ENCODE measurements at regions not wholly inside any gene's neighbourhood (a gene's known extent, or its start where the extent isn't known, plus 50 kb on each side); places are given as distances from the start of the nearest gene placed in this dataset.
A peak's percentile ranks its signal among the peaks of the same experiment; 100 is the strongest.

DNA sequence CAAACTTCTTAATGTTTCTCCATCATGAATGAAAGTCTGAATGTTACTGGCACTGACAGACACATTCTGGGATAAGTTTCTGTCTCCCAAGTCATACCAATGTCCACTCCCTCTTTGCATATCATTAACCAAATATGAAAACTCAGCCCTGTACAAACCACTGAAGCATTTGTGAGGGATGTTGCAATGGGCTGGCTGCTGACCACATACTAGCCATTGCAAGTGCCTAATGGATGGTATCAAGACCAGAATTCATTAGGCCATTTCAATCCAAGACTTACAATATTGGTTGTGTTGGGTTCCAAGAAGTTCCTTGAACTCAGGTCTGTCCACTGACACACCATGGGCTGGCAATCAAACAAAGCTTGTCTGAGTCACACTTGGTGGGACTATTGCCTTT is 73.8 kb downstream of the CBLN2 start:
- no peaks in the 10 kb centered on the region for H3K9me3 ChIP-seq (ENCODE audit: control insufficient read depth, insufficient read depth, low read length)
- H3K4me3 ChIP-seq (ENCODE audit: low read length) = no peak overlapping the region
- no peaks in the 10 kb centered on the region for H3K36me3 ChIP-seq (ENCODE audit: control insufficient read depth, insufficient read depth, low read length)
- DNase-seq (ENCODE audit: low read depth, low spot score) = no peak
- no peaks in the 10 kb centered on the region for H3K27me3 ChIP-seq (ENCODE audit: control insufficient read depth, insufficient read depth, low read length)
- H3K27ac ChIP-seq (ENCODE audit: low read length) = no peak overlapping the region
- H3K4me1 ChIP-seq (ENCODE audit: control insufficient read depth, insufficient read depth, low read length) = no peaks in the 10 kb centered on the region

DNA sequence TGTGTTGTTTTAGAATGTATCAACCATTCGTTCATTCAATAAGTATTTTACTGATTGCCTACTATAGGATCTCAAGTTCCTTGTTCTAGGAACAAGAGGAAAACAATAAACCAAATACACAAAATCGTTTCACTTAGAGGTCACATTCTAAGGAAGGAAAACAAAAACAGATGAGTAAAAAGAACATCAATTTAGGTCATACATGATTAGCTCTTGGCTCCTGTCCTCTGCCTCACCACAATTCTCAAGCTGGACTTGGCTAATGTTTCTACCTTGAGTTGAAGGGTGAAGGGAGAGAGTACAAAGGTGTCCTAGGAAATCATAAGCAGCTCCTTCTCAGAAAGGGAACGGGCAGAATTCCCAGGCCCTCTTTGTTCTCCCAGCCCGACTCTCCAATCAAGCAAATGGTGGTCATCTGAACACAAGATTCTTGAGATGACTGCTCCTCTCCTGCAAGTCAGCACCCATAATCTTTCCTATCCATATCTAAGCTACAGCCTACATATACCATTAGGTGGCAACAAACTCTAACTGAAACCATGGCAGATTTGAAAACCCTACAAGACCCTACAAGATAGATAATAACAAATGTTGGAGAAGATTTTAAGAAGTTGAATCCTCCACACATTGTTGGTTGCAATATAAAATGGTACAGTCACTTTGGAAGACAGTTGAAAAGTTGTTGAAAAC is 76.0 kb downstream of the CBLN2 start:
- Histone ChIP-seq H3K27ac (ENCODE audit: low read length) (no peak overlapping the region), H3K4me3 (ENCODE audit: low read length) (no peak overlapping the region), H3K27me3 (ENCODE audit: control insufficient read depth, insufficient read depth, low read length) (no peaks in the 10 kb centered on the region), H3K9me3 (ENCODE audit: control insufficient read depth, insufficient read depth, low read length) (no peaks in the 10 kb centered on the region), H3K4me1 (ENCODE audit: control insufficient read depth, insufficient read depth, low read length) (no peaks in the 10 kb centered on the region), H3K36me3 (ENCODE audit: control insufficient read depth, insufficient read depth, low read length) (no peaks in the 10 kb centered on the region)
- no peak for DNase-seq (ENCODE audit: low read depth, low spot score)
- WGBS (ENCODE audit: insufficient coverage, insufficient read length) = no CpG with 5 or more reads among the region's 4 CpGs

DNA sequence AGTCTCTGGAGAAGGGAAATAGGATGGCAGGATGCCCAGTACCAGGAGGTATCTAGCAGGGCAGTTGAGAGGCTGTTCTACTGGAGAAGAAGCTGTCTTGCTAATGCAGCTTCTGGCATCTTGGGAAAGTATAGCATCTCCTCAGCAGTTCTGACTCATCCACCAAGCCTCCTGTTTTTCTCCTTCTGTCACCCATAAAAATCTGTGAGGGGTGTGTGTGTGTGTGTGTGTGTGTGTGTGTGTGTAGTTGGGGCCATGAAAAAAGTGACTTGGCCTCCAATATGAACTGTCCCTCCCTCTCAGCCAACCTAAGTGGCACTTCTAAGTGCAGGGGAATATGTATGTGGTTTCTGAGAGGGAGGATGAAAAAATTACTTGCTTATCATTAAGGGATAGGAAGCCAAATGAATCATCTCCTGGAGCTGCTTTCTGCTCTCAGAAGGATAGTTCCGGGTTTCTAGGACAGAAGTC is 83.9 kb downstream of the CBLN2 start:
- Histone ChIP-seq H3K9me3 (ENCODE audit: control insufficient read depth, insufficient read depth, low read length) (no peaks in the 10 kb centered on the region), H3K27ac (ENCODE audit: low read length) (no peak overlapping the region), H3K27me3 (ENCODE audit: control insufficient read depth, insufficient read depth, low read length) (no peaks in the 10 kb centered on the region), H3K4me3 (ENCODE audit: low read length) (no peak overlapping the region), H3K4me1 (ENCODE audit: control insufficient read depth, insufficient read depth, low read length) (no peaks in the 10 kb centered on the region), H3K36me3 (ENCODE audit: control insufficient read depth, insufficient read depth, low read length) (no peaks in the 10 kb centered on the region)
- DNase-seq (ENCODE audit: low read depth, low spot score) = no peak
- WGBS (ENCODE audit: insufficient coverage, insufficient read length) = no CpG with 5 or more reads among the region's 1 CpG

DNA sequence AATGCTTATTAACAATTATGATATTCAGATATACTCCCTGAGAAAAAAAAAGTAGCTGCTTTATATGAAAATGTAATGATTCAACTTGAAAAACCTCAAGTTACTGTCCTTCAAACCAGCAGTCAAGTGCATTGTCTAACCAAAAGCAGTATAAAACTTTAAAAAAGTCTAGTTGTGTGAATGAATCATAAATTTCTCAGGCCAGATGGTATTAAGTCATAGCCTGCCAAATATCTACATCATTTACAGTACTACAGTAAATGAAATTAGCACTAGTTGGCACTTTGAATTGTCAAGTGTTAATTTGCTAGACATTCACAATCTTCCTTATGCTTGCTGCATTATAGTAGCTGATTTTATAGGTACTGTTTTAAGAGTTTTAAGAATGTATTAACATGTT is 85.9 kb downstream of the CBLN2 start:
- Histone ChIP-seq H3K27me3 (ENCODE audit: control insufficient read depth, insufficient read depth, low read length) (no peaks in the 10 kb centered on the region; the same call in 1 of the 2 replicates), H3K36me3 (ENCODE audit: control insufficient read depth, insufficient read depth, low read length) (no peaks in the 10 kb centered on the region), H3K4me1 (ENCODE audit: control insufficient read depth, insufficient read depth, low read length) (no peaks in the 10 kb centered on the region), H3K27ac (ENCODE audit: low read length) (no peak overlapping the region), H3K4me3 (ENCODE audit: low read length) (no peak overlapping the region), H3K9me3 (ENCODE audit: control insufficient read depth, insufficient read depth, low read length) (no peaks in the 10 kb centered on the region)
- DNase-seq (ENCODE audit: low read depth, low spot score) = no peak

DNA sequence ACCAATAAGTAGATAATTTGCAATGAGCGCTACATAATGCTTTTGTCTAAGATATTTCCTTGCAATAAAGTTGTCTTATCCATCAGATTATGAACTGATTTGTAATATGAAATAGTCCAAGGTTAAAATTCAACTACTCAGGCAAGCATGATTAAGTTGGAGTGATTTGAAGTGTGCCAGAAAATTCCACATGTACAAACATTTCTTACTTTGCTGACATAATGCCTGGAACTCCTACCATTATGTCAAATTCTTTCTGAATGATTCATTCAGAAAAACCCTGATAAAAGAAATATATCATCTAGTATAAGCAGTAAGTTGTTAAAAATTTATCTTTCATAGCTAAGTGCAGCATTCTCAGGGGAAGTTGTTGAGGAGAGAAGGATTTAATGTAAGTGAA is 87.3 kb downstream of the CBLN2 start:
- WGBS (ENCODE audit: insufficient coverage, insufficient read length) = no CpG with 5 or more reads among the region's 1 CpG
- no peaks in the 10 kb centered on the region; the same call in 1 of the 2 replicates for H3K27me3 ChIP-seq (ENCODE audit: control insufficient read depth, insufficient read depth, low read length)
- H3K36me3 ChIP-seq (ENCODE audit: control insufficient read depth, insufficient read depth, low read length) = no peaks in the 10 kb centered on the region
- no peak for DNase-seq (ENCODE audit: low read depth, low spot score)
- H3K4me3 ChIP-seq (ENCODE audit: low read length) = no peak overlapping the region
- no peak overlapping the region for H3K27ac ChIP-seq (ENCODE audit: low read length)
- no peaks in the 10 kb centered on the region for H3K4me1 ChIP-seq (ENCODE audit: control insufficient read depth, insufficient read depth, low read length)
- H3K9me3 ChIP-seq (ENCODE audit: control insufficient read depth, insufficient read depth, low read length) = no peaks in the 10 kb centered on the region

DNA sequence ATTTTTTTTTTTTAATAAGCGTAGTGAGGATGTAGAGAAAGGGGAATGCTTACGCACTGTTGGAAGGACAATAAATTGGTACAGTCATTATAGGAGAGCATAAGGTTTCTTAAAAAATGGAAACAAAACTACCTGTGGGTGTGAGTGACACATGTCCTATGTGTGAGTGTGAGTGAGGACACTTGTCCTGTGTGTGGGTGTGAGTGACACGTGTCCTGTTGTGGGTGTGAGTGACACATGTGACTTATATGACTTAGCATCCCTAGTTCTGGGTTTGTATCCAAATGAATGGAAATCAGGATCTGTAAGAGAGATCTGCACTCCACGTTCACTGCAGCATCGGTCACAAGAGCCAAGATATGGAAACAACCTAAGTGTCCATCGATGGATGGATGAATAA is 91.8 kb downstream of the CBLN2 start:
- Histone ChIP-seq H3K4me3 (ENCODE audit: low read length) (no peak overlapping the region), H3K4me1 (ENCODE audit: control insufficient read depth, insufficient read depth, low read length) (no peaks in the 10 kb centered on the region), H3K36me3 (ENCODE audit: control insufficient read depth, insufficient read depth, low read length) (no peaks in the 10 kb centered on the region), H3K27me3 (ENCODE audit: control insufficient read depth, insufficient read depth, low read length) (peaks cover 25% of the 10 kb centered on the region), H3K27ac (ENCODE audit: low read length) (no peak overlapping the region), H3K9me3 (ENCODE audit: control insufficient read depth, insufficient read depth, low read length) (no peaks in the 10 kb centered on the region)
- DNase-seq (ENCODE audit: low read depth, low spot score) = no peak
- WGBS (ENCODE audit: insufficient coverage, insufficient read length) = 100% methylated on average over 2 of the region's 6 CpGs

DNA sequence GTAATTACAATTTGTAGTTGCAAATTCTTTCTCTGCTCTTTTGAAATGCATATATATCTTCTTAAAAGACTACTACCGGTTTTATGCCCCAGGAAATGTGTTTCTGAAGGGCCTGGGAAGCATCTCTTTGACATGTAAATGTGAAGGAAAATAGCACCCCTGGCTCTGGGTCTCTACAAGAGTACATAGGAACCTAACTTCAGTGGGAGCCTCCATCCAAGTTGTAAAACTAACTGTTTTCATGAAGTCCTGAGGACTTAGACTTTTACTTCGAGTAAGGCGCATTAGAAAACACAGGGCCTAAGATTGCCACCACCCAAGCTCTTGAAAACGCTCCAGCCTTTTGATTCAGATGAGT is 99.4 kb downstream of the CBLN2 start:
- H3K9me3 ChIP-seq (ENCODE audit: control insufficient read depth, insufficient read depth, low read length) = no peaks in the 10 kb centered on the region
- no peak overlapping the region for H3K27ac ChIP-seq (ENCODE audit: low read length)
- H3K4me3 ChIP-seq (ENCODE audit: low read length) = no peak overlapping the region
- H3K4me1 ChIP-seq (ENCODE audit: control insufficient read depth, insufficient read depth, low read length) = no peaks in the 10 kb centered on the region
- WGBS (ENCODE audit: insufficient coverage, insufficient read length) = no CpG with 5 or more reads among the region's 4 CpGs
- H3K36me3 ChIP-seq (ENCODE audit: control insufficient read depth, insufficient read depth, low read length) = no peaks in the 10 kb centered on the region
- peaks cover 51% of the 10 kb centered on the region for H3K27me3 ChIP-seq (ENCODE audit: control insufficient read depth, insufficient read depth, low read length)
- peak; percentile 35 for DNase-seq (ENCODE audit: low read depth, low spot score)

DNA sequence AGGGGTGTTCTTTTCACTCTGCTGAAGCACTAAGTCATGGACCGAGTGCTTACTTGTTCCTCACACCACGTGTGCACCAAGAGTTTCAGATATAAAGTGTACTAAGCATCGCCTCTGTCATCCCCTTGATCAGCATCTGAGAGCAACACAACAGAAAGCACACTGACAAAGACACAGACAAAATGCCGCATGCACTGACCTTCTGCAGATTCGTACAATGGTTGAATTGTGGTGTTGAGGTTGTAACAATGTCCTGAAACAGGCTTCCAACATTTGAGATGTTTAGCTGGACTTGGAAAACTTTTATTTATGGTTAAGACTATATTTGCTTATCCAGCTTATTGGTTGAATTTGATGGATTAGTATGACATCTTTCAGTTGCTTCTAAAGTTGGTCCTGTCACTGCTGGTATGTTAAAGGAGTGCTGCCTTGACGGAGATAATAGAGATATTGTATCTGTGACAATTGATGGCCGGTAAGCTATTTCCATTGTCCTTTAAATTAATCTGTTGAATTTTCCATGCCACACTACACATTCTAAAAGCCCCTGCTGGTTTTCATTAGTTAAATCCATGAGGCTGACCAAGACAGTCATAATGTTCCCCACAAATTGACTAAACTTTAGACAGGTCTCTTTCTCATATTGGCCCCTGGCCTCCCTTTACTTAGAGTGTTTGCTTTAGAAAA is 99.9 kb downstream of the CBLN2 start:
- Histone ChIP-seq H3K27ac (ENCODE audit: low read length) (no peak overlapping the region), H3K4me3 (ENCODE audit: low read length) (no peak overlapping the region), H3K27me3 (ENCODE audit: control insufficient read depth, insufficient read depth, low read length) (peaks cover 50% of the 10 kb centered on the region), H3K9me3 (ENCODE audit: control insufficient read depth, insufficient read depth, low read length) (no peaks in the 10 kb centered on the region), H3K36me3 (ENCODE audit: control insufficient read depth, insufficient read depth, low read length) (no peaks in the 10 kb centered on the region), H3K4me1 (ENCODE audit: control insufficient read depth, insufficient read depth, low read length) (no peaks in the 10 kb centered on the region)
- no CpG with 5 or more reads among the region's 7 CpGs for WGBS (ENCODE audit: insufficient coverage, insufficient read length)
- DNase-seq (ENCODE audit: low read depth, low spot score) = no peak

DNA sequence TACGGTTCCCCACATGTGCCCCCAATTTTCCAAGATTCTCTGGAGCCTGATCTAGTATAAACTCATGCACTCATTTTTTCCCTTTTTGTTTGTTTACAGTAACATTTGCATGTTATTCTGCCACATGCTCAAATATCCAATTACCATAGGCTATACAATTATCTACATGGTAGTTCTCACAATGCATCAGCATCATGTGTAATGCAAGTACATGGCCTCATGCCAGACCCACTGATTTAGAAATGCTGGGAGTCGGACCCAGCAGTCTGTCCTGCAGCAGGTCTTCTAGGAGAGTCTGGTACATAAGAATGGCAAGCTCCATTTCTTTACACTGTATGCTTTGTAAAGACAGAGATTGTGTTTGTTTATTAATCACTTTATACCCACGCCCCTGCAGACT is 107.7 kb downstream of the CBLN2 start:
- no peaks in the 10 kb centered on the region for H3K9me3 ChIP-seq (ENCODE audit: control insufficient read depth, insufficient read depth, low read length)
- H3K4me3 ChIP-seq (ENCODE audit: low read length) = no peak overlapping the region
- no CpG with 5 or more reads among the region's 3 CpGs for WGBS (ENCODE audit: insufficient coverage, insufficient read length)
- DNase-seq (ENCODE audit: low read depth, low spot score) = no peak
- H3K27me3 ChIP-seq (ENCODE audit: control insufficient read depth, insufficient read depth, low read length) = peaks cover 11% of the 10 kb centered on the region
- H3K36me3 ChIP-seq (ENCODE audit: control insufficient read depth, insufficient read depth, low read length) = no peaks in the 10 kb centered on the region
- no peaks in the 10 kb centered on the region for H3K4me1 ChIP-seq (ENCODE audit: control insufficient read depth, insufficient read depth, low read length)
- H3K27ac ChIP-seq (ENCODE audit: low read length) = no peak overlapping the region

DNA sequence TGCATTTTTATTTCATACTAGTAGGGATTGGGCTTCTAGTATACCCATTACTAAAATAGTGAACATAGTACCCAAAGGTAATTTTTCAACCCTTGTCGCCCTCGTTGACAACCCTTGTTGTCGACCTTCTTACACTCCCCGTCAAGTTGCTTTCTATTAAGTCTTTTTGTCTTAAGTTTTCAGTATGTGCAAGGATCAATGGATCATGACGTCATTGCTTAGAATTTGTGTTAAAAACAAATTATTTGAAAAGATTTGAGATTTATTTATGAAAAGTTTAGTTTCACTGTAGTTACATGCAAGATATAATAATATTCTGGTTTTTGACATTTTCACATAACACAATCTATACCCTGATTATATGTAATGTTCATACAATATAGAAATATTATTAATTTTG is 110.4 kb downstream of the CBLN2 start:
- no peak for DNase-seq (ENCODE audit: low read depth, low spot score)
- WGBS (ENCODE audit: insufficient coverage, insufficient read length) = 78% methylated on average over 1 of the region's 5 CpGs
- H3K36me3 ChIP-seq (ENCODE audit: control insufficient read depth, insufficient read depth, low read length) = no peaks in the 10 kb centered on the region
- H3K27me3 ChIP-seq (ENCODE audit: control insufficient read depth, insufficient read depth, low read length) = peaks cover 5% of the 10 kb centered on the region; the same call in 1 of the 2 replicates
- no peak overlapping the region for H3K4me3 ChIP-seq (ENCODE audit: low read length)
- no peaks in the 10 kb centered on the region for H3K9me3 ChIP-seq (ENCODE audit: control insufficient read depth, insufficient read depth, low read length)
- H3K4me1 ChIP-seq (ENCODE audit: control insufficient read depth, insufficient read depth, low read length) = no peaks in the 10 kb centered on the region
- no peak overlapping the region for H3K27ac ChIP-seq (ENCODE audit: low read length)

DNA sequence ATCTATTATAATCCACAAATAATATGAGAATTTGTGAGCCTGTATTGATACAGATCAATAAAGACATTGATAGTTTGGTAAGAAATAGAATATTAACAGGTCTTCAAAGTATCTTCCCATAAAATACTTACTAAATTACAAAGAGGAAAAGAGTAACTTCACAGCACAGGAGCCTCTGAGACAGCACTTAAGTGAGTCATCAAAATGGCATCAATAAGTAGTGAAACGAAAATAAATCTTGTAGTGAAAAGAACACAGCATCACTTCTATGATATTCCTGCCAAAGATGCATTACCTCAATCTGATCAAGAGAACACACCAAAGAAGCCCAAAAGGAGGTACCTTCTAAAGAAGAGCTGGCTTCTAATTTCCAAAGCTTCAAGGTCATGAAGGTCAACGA is 116.4 kb downstream of the CBLN2 start:
- no peak for DNase-seq (ENCODE audit: low read depth, low spot score)
- Histone ChIP-seq H3K4me3 (ENCODE audit: low read length) (no peak overlapping the region), H3K27ac (ENCODE audit: low read length) (no peak overlapping the region), H3K36me3 (ENCODE audit: control insufficient read depth, insufficient read depth, low read length) (no peaks in the 10 kb centered on the region), H3K4me1 (ENCODE audit: control insufficient read depth, insufficient read depth, low read length) (no peaks in the 10 kb centered on the region), H3K27me3 (ENCODE audit: control insufficient read depth, insufficient read depth, low read length) (no peaks in the 10 kb centered on the region), H3K9me3 (ENCODE audit: control insufficient read depth, insufficient read depth, low read length) (no peaks in the 10 kb centered on the region)
- no CpG with 5 or more reads among the region's 2 CpGs for WGBS (ENCODE audit: insufficient coverage, insufficient read length)
